Stimulated activated CD4-positive, alpha-beta T cell treated with anti-CD3 and anti-CD28 coated beads, Interleukin-12 subunit alpha, Interleukin-12 subunit beta, amount 100 ng/mL, for 48 hours (primary cell): ENCODE measurements at regions not wholly inside any gene's neighbourhood (a gene's known extent, or its start where the extent isn't known, plus 50 kb on each side); places are given as distances from the start of the nearest gene placed in this dataset.

Experiments used
- DNase-seq, 3 donors: peaks; one replicate each; pipeline ENCODE4 v3.0.0-alpha.2; 2020; ENCODE audit warnings: low read depth in 2 of 3, low spot score in 1 of 3

DNA sequence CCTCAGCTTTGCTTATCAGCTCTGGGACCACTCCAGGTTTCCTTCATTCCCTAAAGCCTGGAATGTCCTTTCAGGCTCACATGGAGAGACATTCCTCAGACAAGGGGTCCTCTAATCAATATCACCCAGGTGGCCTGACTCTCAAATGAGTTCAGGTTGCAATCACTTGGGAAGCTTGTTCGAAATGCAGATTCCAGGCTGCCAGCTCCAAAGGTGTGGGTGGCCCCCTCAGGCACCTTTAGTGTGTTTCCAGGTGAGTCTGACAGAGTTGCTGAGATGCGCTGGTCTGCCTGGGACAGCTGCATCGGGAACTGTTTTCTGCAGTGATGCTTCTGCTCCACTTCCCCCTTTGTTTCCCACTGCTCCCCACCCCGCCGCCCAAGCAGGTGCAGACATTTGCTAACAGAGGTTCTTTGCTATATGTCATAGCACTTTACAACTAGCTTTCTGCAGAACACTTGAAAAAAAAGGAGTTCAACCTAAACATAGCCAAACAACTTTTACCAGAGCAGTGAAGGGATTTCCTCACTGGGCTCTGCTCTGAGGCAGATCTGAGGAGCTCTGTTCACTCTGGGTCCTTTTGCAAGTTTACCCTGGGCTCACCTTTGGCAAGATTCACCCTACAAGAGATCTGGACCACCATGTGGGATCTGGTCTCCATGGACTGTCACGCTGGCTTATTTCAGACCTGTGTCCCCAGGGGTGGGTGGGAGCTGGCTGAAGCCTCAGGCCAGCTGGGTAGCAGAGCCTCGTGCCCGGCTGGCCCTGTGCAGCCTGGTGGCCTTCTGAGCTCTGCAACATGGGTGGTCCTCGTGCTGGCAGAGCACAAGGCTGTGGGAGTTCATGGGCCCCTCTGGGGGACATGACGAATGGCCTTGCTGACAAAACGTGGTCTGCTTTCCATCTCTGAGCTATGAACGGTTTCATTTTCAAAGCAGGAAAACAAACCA lies 539.6 kb downstream of the CCDC171 start:
- no peak for DNase-seq

GRCh38 chr9:16098306-16098705 lies 545.5 kb downstream of the CCDC171 start:
- DNase-seq: no peak

DNA sequence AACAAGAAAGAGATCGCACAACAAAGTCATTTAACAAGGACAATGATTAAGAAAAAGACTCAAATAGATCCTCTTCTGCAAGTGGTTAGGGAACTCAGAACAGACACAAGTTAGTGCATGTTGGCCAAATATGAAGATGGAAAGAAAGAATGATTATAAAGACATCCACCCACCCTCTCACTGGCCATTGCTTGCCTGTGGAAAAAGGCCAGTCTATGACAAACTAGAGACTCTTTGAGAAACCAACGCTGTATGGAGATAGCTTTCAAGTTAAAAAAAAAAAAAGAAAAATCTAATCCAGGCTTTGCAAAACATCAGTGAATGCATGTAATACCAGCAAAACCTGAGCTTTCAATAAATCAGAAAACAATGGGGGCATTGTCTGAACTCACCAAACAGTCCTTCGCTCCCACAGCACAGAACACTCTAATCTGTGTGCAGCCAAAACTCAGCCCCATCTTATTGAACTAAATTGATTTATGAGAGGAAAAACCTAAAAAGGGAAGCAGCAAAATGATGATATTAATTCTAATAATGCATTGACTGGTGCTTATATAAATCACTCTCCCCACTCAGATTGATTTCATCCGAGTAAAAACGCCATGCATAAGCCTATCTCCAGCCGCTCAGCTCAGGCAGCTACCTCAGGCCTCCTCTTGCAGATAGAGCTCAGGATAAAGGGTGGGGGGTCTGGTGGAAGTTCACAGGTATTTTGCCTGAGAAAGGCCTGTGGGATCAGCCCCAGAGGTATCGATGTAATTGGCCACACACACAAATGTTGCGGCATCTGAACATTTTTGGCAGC lies 547.1 kb downstream of the CCDC171 start:
- no peak for DNase-seq

- DNase-seq: no peak
Measured at GRCh38 chr9:16100537-16101091, 547.8 kb downstream of the CCDC171 start.

DNA sequence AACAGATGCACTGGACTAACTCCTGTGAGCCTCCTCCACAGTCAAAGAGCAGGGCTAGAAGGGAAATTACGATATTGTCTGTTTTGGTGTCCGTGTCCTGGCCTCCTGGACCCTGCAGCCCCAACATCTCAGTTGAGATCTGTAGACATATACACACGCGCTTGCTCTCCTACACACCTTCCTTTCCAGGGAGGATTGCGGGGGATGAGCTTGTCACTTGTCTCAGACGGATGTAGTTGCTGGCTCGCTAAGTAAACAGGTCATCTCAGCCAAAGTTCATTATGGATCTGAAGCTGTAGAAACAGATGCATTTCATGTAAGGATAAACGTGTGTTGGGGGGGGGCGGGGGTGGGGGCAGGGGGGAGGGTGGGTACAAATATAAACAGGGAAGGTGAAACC lies 549.3 kb downstream of the CCDC171 start:
- no peak for DNase-seq

- DNase-seq: no peak
Measured at GRCh38 chr9:16103620-16104397, 551.0 kb downstream of the CCDC171 start.

DNA sequence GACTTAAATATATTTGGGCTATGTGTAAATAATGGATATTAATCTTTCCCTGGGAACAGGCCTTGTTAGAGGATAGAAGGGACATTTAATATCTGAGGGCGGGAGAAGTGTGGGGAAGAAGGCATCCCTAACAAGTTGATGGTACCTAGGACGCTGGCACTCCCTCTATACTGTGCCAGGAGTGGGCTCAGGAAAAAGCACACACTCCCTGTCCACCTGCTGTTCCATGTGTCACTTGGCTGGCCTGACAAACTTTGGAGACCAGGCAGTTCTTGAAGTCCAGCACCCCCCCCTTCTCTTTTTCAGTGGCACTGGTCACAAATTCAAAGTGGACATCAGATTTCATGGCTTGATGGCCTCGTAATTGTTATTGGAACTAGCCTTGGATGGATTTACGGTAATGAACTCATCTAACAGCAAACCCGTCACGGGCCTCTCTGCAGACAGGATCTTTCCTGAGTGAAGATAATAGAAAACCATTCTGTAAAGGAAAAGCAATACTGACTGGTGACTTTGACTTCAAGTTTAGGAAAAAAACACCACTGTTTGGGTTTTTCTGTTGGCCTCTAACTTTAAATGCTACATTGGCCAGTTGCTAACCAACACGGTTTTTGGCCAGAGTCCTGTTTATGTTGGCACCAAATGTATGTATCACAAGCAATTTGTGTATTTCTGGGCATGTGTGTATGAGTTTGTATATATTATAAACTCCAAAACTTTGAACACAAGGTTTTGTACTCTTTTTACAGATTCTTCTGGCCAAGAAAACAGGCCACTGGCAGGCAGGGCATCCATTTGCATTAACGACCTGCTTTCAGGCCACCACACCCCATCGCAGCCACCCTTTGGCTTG lies 552.6 kb downstream of the CCDC171 start:
- DNase-seq: no peak

DNA sequence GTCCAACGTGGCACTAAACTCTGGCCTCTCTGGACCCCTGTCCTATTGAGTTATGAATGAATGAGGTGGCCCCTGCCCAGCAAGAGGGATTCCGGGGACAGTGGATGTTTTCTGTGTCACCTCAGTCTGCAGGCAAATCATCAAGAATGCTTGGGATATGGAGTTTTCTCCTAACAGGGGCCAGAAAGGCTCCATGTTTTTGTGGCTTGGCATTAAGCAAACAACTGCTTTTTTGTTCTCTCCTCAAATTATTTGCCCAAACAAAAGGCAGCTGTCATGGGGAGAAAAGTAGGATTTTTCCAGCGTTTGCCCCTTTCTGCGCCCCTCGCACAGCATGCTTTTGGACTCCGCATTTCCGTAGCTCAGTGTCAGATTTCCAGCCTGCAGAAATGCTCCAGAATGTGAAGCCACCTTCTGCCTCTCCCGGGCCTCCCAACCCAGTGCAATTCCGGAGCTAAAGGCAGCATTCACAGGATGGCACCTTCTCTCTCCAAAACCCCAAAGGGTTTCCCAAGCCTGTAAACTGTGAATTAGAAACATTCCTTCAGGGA lies 553.3 kb downstream of the CCDC171 start:
- DNase-seq: no peak

DNA sequence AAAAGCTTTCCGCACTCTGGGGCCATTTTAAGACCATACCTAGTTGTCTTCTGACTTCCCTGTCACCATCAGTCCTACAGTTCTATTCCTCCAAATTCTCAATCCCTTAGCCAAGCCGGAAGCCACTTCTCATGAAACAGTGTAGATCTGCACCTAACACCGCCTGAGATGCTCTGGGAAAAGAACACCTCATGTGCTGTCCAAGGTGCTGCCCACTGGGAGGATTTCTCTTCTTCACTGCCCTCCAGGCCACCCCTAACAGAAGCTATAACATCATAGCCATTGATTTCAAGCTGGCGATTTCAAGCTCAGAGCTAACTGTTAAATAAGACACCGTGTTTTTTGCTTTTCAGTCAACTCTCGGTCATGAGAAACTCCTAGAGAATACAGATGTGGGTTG lies 559.3 kb downstream of the CCDC171 start:
- DNase-seq: no peak

- DNase-seq: no peak
Measured at GRCh38 chr9:16115994-16116393, 563.2 kb downstream of the CCDC171 start.

DNA sequence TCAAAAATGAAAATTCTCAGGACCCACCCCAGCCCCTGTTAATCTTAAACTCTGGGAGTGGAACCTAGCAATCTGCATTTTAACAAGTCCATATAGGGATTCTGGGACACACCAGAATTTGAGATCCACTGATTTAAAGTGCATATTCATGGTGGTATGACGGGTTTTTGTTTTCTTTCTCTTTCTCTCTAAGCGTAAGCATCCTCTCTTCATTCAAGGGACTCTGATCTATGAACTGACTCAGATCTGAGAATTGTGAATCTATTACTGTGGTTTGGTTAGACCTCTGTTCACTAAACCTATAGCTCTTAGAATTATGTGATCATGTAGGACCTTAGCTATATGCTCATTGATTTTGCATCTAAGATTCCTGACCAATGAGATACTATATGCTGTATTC lies 565.2 kb downstream of the CCDC171 start:
- no peak for DNase-seq

- DNase-seq: no peak
Measured at GRCh38 chr9:16119261-16120230, 566.7 kb downstream of the CCDC171 start.

GRCh38 chr9:16120231-16120641 lies 567.4 kb downstream of the CCDC171 start:
- DNase-seq: no peak

GRCh38 chr9:16120727-16121126 lies 567.9 kb downstream of the CCDC171 start:
- no peak for DNase-seq

- no peak for DNase-seq
Measured at GRCh38 chr9:16121168-16121567, 568.3 kb downstream of the CCDC171 start.

GRCh38 chr9:16121601-16122286 lies 568.9 kb downstream of the CCDC171 start:
- DNase-seq: no peak

DNA sequence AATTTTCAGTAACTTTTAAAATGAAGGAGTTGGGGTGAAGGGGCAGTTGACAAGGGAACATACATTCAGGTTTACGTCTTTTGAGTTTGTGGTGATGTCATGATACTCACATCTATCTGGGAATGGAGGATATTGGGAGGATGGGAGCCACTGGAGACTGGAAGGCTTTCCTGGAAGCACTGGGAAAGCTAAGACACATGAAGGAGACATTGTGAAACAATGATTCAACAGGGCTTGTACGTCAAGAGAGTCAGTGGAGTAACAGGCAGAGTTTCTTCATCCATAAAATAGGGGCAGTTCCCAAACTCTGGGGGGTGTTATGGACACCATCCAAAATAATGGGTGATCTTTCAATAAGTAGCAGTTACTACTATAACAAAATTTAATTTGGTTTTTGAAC lies 572.8 kb downstream of the CCDC171 start:
- no peak for DNase-seq

- DNase-seq: no peak
Measured at GRCh38 chr9:16126042-16126441, 573.2 kb downstream of the CCDC171 start.
